Mammary epithelial cell (primary cell): ENCODE measurements at regions not wholly inside any gene's neighbourhood (a gene's known extent, or its start where the extent isn't known, plus 50 kb on each side); places are given as distances from the start of the nearest gene placed in this dataset.

Experiments used
- EZH2 ChIP-seq: IDR thresholded peaks from 2 replicates; pipeline ENCODE4 v1.6.1; 2012; ENCODE audit warnings: low read length, inconsistent platforms, borderline replicate concordance
- TF ChIP-seq, protein P1 (sequence below), 2 donors: IDR thresholded peaks in 1 of 2; conservative IDR thresholded peaks in 1 of 2; 2 replicates each; pipeline ENCODE4 v1.5.1; 2011 to 2012; ENCODE audit warnings: inconsistent platforms in 2 of 2, low read length in 2 of 2, mild to moderate bottlenecking in 2 of 2, control low read depth in 1 of 2, low read depth in 1 of 2; ENCODE audit not compliant: insufficient read depth in 1 of 2; ENCODE audit errors: extremely low read depth in 1 of 2

GRCh38 chr2:4219571-4219970 lies 516.2 kb downstream of the DCDC2C start:
- TF ChIP-seq, protein P1, sequence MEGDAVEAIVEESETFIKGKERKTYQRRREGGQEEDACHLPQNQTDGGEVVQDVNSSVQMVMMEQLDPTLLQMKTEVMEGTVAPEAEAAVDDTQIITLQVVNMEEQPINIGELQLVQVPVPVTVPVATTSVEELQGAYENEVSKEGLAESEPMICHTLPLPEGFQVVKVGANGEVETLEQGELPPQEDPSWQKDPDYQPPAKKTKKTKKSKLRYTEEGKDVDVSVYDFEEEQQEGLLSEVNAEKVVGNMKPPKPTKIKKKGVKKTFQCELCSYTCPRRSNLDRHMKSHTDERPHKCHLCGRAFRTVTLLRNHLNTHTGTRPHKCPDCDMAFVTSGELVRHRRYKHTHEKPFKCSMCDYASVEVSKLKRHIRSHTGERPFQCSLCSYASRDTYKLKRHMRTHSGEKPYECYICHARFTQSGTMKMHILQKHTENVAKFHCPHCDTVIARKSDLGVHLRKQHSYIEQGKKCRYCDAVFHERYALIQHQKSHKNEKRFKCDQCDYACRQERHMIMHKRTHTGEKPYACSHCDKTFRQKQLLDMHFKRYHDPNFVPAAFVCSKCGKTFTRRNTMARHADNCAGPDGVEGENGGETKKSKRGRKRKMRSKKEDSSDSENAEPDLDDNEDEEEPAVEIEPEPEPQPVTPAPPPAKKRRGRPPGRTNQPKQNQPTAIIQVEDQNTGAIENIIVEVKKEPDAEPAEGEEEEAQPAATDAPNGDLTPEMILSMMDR (conservative IDR thresholded peaks at IDR 0.05 in 1 of 2, IDR thresholded peaks at IDR 0.05 in 1 of 2; ENCODE audit: extremely low read depth in 1 of 2, insufficient read depth in 1 of 2, low read depth in 1 of 2, low read length in 2 of 2) = no peak
- TF ChIP-seq EZH2 = no peak
